Daoy (cell line): ENCODE measurements at regions not wholly inside any gene's neighbourhood (a gene's known extent, or its start where the extent isn't known, plus 50 kb on each side); places are given as distances from the start of the nearest gene placed in this dataset.
A peak's percentile ranks its signal among the peaks of the same experiment; 100 is the strongest.
"Not testable (repeated sequence)": the region's sequence is repeated elsewhere in the genome, so short reads cannot be mapped to it uniquely, and the experiment has no call there.

Experiments
- DNase-seq: peaks from one replicate; pipeline ENCODE4 v3.0.0-alpha.2; 2015; ENCODE audit warnings: low read depth

DNA sequence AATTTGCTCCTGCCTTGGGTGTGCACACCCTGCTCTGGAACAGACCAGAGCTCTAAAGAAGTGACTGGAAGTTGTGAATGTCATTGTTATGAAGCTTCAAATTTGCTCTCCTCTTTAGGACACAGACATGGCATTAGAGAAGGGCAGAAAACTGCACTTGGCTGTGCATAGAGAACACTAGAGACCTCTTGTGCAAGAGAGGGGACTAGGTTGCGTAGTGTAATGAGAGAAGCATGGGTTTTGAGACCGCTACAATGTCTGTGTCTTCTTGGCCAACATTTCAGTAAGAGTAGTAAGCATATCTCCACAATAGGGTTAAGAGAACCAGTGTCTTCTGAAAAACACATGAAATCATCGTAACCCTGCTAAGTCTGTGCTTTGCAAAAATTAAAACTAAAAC, 423.3 kb downstream of the SPRY2 start:
- no peak for DNase-seq

DNA sequence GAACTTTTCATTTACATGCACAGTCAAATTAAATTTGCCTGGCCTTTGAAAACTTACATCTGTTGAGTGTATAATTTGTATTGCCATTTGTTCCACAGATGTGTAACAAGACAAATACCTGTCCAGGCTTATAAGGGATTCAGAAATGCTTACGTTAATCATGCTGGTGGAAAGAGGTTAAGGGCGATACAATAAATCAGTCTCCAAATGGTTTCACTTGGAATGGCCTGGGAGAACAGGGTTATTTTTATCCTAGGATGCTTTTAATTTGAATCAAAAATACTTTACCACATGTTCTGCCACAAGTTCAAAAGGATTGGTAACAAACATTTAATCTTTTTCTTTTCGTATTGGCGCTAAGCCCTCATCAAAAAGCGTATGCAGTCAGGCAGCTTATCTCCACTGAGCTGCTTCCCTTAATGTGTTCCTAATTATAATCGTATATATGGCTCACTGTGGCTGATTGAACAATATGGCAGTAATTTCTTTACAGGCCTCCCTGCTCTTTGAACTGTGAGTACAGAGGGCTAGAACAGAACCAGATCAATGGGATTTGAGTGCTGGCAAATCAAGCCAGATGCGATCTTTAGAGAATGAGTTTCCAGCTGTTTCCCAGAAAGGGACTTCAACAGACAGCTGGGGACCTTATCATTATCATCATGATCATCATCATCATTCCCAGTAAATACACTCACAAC, 425.7 kb downstream of the SPRY2 start:
- no peak for DNase-seq

DNA sequence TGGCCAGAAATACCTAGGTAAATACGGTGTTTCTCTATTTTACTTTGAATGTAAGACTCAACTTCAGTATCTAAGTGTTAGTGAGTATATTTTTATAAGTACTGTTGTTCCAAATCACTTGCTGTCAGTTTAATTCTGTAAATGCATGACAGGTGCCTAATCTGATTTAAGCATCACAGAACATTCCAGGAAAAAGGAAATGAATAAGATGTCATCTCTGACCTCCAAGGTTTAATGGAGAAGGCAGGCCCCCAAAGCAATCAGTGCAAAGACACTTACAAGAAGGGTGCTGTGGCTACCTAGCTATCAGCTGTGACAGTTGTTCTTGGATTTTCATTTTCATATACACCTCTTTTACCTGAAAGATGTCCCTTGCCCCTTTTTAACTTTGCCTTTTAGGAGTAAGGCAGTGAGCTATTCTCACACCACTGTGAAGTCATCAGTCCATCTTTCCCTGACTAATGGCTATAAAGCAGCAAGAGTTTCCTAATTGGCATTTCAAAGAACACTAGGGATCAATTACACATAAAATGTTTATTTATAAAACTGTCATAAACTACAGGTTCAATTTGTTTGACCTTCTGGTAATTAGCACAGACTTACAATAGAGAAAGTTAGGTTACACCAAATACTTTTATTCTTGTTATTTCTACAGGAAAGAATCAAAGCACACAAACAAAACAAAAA, 427.6 kb downstream of the SPRY2 start:
- DNase-seq, result no peak

DNA sequence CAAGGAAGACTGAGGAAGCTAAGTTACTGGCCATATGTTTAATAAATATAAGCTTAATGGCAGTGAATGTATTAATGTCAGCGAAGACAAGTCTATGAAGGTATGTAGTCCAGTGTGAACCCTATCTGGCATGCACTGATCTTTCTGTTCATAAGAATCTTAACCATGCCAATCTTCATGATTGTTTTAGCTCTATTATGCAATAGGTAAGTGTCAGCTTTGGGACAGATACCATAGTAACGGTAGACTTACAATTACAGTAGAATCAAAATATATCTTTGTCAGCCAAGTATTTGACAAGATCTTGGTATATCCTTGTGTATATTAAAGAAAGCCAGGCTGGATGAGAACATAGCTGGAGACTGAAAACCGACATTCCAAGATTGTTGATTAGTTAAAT, 428.5 kb downstream of the SPRY2 start:
- DNase-seq, result no peak

DNA sequence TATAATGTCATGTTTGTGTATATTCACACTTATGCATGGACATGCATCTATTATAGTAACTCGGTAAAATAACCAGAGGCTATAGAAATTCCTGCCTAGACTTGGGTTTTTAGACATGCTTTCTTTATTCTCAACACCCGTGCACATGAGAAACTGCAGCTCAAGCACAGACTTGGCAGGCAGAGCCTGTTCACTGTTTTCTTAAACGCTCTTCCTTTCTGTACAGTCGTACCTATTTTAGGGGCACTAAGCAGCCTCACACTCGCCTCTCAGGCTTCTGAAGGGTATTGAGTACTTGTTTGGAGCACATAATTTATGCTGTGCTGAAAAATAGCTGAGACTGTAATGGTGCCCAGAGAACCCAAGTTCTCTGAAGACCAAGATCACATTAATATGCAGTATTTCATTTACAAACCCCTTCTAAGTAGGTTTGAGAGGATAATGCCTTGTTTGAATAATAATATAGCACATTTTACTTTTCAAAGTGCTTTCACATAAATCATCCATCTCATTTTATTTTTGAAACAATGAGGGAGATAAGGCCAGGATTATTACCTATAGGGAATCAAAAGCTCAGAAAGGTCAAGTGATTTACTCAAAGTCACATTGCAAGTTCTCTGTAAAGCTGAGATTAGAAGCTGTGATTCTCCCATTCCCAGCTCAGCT, 429.9 kb downstream of the SPRY2 start:
- no peak for DNase-seq

DNA sequence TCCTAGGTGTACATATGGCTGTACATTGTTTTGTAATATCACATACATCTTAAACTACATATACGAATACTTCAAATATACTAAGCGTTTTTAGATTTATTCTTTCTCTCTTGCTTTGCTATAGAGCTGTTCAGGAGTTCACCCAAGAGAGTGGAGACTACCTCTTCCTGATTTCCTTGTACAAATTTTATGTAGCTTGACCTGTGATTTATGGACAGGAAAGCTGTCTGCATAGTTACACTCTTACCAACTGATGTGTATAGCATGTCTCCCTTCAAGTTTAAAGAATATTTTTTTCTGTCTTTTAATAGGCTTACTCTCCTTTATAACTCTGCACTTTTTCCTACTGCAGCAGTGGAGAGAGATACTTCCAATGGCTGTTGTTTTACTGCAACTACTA, 428.7 kb downstream of the NDFIP2 start:
- DNase-seq, result no peak

DNA sequence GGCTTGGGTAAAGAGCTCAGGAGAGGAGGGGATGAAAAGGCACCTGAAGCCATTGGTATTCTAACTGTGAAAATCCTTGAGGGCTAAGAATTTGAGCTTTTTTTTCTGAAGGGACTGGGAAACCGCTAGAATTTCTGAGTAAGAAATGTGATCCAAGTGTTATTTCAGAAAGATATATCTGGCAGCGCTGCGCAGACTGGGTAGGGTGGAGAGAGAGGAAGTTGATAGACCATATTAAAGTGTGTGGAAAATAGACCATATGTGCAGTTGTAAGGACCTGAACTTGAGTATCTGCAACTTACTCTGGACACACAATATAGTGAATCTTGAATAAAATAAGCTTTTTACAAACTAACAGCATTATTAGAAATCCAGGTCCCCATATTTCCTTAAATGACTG, 427.4 kb downstream of the NDFIP2 start:
- DNase-seq, result no peak

DNA sequence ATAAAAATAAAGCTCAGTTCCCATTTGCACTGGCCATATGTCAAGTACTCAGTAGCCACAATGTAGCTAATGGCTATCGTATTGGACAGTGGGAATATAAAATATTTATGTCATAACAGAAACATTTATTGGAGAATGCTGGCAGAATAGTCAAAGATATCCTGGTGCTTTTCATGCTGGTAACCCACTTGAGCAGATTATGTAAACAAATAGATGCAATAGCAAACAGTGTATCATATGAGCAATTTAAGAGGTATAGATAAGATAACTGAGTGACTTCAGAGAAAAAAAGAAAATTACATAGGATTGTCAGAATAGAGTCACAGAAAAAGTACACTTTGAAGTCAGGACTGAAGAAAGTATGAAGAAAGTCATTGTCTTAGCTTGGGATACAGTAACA, 426.6 kb downstream of the NDFIP2 start:
- no peak for DNase-seq

DNA sequence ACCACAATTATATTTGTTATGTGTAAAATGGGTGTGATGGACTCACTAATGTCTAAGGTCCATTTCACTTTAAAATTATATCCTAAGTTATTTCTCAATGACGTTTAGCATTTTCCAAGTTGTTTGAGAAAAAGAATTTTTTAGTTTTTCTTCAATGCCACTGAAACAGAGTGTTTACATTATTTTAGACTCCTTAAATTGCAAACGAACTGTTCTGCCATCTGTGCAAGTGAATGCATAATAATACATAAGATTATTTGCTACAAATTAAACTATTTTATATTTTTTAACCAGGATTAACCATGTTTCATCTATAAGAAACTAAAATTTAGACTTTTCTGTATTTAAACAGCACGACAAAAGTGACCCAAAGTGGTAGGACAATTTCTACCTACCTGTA, 425.4 kb downstream of the NDFIP2 start:
- DNase-seq, result no peak

DNA sequence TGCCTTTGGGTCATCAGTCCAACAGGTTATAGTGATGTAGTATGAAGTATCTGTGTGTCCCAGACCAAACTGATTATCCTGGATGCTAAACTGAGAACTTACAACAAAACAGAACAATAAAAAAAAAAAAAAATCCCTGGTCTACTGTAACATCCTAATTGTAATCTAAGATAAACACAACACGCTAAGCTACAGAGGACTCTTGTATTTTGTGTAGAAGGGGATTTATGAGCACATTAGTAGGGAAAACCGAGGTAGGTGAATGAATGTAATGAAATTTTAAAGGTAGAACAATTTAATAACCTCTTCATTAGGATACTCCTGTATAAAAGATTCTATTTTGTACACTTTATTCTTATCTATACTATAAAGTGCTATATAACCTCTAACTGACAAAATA, 424.1 kb downstream of the NDFIP2 start:
- no peak for DNase-seq

DNA sequence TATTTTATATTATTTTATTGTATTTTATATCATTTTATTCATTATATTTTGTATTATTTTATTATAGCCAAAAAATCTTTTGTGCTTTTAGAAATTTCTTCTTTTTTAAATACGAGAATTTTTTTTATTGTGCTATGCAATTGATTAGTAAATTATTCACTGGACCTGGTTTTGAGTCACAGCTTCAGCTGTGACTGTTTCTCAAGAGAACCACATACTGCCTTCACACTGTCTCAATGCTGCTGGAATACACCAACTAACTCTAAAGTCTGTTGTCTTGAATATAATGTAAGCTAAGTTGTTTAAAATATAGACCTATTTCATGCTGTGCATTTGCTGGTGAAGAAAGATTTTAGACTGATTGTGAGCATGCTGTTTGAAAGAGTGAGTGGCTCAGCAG, 423.6 kb downstream of the NDFIP2 start:
- DNase-seq, result no peak

DNA sequence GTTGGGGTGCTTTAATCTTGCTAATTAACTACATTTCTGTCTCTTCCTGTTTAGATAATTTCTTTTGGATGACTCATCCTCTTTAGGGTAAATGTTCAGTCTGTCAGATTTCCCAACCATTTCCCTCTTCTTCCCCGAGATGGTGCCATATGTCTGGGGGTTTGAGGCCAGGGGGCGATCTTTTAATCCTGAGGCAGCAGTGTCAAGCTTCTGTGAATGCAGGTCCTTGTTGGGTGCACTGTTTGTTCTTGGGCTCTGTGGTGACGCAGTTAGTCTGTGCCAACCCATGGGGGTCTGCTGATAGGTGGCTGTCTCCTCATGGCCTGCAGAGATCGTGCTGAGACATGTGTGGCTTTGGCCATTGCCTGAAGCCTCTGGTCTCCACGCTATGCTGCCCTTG, 420.4 kb downstream of the NDFIP2 start:
- DNase-seq, result peak; percentile 33

DNA sequence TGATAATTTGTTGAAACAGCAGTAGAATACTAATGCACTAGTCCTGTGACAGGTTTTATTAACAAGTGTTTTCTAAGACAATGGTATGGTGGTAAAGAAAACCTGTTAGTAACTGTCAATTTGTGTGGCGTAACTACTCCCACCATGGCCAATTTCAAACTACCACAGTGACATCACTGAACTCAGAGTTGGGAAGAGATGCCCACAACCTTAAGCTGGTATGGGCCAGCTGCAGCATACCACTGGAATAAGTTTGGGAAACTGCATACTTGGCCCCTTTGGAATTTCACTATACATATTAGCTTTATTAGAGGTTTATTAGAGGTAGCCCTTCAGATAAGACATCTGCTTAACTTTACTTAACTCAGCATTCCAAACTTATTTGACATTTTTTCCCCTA, 419.4 kb downstream of the NDFIP2 start:
- no peak for DNase-seq

DNA sequence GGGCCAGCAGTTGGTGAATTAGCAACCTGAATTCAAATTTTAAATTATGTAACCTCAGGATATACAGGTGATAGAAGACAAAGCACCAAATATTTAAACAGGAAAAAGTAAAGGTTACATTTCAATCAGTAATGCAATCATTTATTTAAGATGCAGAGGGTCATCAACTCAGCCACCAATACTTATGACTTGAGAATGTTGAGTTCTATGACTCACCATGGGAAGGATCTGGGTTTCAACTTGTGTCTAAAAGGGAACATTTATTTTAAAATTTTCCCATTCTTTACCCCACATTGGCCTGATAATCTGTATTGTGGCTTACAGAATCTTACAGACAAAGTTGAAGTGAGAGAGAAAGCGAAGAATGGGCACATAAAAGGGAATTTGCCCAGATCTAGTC, 418.0 kb downstream of the NDFIP2 start:
- no peak for DNase-seq

DNA sequence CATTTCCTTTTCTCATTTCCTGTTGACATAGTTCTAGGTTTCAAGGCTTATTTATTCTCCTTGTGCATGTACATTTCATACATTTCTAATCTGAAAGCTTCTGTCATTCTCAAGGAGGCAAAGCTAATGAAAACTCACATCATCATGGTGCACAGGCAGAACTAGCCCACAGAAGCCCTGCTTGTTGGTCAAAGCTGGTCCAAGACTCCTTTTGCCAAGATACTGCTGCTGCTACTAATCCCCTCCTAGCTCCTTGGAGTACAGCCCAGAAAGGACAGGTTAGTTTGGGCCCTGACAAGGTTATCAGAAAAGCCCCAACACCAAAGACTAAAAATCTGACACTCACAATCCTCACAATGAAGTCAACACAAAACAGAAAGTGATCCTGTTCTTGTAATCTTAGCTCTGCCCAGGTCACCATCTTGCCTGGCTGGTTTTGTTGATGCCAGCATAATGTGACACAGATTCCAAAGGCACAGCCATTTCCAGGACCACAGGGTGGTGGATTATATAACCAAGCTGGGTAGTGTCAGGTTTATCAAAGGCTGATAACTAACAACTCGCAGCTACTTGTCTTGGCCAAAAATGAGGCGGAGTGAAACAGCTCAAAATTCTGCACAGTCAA, 417.4 kb downstream of the NDFIP2 start:
- DNase-seq, result no peak

DNA sequence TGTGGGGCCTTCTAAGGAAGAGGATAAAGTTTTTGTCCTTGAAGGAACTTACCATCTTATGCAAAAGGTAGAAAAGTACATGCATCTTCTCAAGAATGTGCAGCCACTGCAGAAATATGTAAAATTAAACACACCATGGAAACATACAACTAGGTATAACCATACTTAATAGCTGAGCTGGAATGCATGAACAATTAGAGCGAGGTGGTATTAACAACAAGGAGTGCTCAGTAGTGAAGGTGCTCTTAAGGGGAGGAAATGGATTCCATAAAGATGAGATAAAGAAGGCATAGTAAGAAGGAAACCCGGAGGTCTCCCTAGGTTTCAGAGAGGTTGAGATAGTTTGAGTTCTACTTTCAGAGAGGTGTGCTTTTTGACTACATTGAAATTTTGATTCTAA, 415.9 kb downstream of the NDFIP2 start:
- DNase-seq, result no peak

DNA sequence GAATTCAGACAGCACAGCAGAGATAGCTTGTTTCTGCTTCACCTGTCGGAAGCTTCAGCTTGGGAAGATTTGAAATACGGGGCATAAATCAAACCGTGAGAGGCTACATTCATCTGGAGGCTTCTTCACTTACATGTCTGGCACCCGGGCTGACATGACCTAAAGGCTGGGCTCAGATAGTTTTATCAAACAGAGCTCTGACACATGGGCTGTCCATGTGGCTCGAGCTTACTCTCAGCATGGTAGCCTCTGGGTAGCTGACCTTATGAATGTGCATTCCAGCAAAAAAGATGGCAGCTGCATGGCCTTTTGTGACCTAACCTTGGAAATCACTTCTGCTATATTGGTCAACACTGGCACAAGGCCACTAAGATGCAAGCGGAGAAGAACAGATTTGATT, 414.5 kb downstream of the NDFIP2 start:
- DNase-seq, result no peak

DNA sequence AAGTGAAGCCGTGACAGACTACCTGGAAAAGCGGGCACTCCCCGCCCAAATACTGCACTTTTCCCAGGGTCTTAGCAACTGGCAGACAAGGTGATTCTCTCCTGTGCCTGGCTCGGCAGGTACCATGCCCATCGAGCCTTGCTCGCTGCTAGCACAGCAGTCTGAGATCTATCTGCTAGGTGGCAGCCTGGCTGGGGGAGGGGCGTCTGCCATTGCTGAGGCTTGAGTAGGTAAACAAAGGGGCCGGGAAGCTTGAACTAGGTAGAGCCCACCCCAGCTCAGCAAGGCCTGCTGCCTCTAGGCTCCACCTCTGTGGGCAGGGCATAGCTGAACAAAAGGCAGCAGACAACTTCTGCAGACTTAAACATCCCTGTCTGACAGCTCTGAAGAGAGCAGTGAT, 406.3 kb downstream of the NDFIP2 start:
- not testable (repeated sequence) for DNase-seq

DNA sequence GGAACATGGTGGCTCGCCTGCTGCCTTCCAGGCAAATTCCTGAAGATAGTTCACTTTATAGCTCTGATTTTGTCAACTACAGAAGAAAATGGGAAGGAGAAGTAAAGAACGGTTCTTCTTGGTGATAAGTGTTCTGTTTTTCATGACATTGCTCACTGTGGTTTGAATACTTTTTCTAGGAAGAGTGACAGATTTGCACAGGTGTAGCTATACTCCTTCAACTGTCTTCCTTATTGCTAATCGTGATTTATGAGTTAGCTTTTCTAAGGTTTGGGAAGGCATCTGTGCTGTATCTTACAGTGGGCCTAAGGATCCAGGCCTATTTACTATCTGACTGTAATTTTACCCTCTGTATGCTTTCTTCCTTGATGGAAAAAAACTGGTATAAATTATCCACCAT, 405.6 kb downstream of the NDFIP2 start:
- DNase-seq, result no peak

DNA sequence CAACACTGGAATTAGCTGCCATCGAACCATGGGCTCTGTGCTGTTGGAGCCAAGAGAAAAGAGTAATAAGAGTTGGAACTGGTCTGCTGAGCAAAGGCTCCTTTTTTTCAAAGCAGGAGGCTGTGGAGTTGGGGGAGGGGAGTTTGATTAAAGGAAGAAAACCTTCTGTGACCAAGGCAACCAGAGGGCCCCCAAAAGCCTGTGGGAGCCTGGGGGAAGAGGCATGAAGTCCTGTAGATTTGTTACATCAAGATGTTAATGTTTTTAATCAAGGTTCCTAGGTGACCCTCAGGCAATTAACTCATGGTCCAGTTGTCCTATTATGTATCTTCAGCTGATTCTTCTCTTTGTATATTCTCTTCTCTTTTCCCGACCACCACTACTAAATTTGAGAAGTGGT, 403.9 kb downstream of the NDFIP2 start:
- DNase-seq, result no peak

DNA sequence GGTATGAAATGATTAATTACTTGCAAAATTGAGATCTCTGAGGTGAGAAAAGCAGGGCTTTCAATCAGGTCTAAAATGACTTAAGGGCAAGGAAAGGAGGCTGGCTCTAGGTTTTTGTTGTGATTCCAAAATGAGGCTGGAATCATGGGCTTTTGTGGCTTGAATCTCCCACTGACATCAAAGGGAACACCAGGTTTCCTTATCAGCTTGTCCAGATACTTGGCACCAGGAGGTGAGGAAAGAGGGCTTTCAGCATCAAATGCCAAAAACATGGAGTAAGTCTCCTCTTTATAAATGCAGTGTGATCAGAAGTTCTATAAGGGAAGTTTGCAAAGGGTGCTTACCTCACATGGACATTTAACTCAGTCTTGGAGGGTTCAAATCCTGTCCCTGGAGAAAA, 402.3 kb downstream of the NDFIP2 start:
- DNase-seq, result no peak

DNA sequence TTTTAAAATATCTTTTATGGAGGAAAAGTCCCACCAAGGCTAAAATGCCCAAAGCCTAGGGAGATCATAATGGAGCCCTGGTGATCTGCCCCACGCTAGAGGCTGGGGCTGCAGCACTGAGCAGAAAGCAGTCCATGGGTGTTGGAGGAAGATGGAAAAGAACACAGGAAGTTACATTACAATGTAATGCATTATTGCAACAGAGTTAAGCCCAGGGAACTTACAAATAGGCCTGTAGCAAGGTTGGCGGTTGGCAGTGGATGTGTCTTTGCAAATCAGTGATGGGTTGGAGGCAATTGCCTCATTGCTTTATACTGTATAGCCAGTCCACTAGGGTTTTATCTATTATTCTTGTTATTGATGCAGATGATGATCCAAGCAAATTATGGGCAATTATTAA, 399.9 kb downstream of the NDFIP2 start:
- DNase-seq, result no peak
